ENCODE measurements at regions not wholly inside any gene's neighbourhood (a gene's known extent, or its start where the extent isn't known, plus 50 kb on each side); places are given as distances from the start of the nearest gene placed in this dataset.

GRCh38 chr15:98476559-98476958 is 171.8 kb upstream of the IGF1R start:
- DNase-seq (ENCODE audit: extremely low spot score), result no peak
- ChIA-PET POLR2A (no interaction called here), CTCF (no interaction called here)
- TF ChIP-seq CTCF (IDR thresholded peaks at IDR 0.05; ENCODE audit: control extremely low read depth, extremely low read depth, low read depth, missing control alignments), result no peak

DNA sequence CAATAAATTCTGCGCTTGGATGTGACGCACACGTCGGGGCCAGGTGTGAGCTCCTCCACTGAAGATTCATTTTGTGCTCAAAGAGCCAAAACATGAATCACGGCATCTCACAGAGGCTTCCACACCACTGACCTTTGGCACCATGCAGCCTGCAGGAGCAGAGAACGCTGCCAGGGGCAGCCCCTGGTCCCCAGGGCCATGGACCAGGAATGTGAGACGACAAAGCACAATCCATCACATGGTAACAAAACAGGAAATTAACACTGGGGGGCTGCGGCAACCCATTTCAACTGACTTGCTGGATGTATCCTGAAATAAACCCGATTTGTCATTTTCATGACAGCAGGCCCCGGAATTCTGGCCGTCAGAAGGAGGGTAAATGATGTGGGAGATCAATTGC is 167.5 kb upstream of the IGF1R start:
- ChIA-PET POLR2A (no interaction called here), CTCF (interaction anchor here (1.7 kb wide), 1 partner anchor 38 kb away, joined by 5 read pairs; no protein-coding TSS in a partner anchor)
- TF ChIP-seq CTCF (IDR thresholded peaks at IDR 0.05; ENCODE audit: control extremely low read depth, extremely low read depth, low read depth, missing control alignments), result no peak
- DNase-seq (ENCODE audit: extremely low spot score), result no peak

DNA sequence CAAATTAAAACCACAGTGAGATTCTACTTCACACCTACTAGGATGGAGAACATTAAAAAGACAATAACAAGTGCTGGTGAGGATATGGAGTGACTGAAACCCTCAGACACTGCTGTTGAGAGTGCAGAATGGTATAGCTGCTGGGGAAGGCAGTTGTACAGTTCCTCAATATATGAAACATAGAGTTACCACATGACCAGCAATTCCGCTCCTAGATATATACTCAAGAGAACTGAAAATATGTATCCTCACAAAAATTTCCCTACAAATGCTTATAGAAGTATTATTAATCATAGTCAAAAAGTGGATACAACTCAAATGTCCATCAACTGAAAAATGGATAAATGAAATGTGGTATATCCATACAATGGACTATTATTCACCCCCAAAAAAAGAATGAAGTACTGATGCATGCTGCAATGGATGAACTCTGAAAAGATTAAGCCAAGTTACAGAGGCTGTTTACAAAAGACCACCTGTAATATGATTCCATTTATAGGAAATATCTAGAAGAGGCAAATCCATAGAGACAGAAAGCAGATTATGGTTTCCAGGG is 164.7 kb upstream of the IGF1R start:
- CTCF ChIA-PET, result no interaction called here
- no peak for TF ChIP-seq CTCF (IDR thresholded peaks at IDR 0.05; ENCODE audit: control extremely low read depth, extremely low read depth, low read depth, missing control alignments)
- DNase-seq (ENCODE audit: extremely low spot score), result no peak
- POLR2A ChIA-PET, result no interaction called here

DNA sequence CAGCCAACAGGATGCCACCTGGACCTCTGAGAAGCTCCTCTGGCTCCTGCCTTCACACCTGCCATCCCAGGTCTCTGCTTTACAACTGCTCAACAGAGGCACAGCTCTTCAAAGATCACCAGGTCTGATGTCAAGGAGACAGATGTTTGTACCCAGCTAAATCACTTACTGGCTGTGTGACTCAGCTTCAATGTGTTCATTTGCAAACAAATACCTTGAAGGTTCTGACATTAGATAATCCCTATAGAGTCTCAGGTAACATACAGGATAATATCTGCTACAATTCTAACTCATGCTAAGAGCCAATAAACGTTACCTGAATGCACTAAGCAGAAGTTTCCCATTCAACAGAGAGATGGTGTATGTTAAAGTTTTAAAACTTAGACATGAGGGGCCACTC is 163.4 kb upstream of the IGF1R start:
- ChIA-PET POLR2A (no interaction called here), CTCF (no interaction called here)
- TF ChIP-seq CTCF (IDR thresholded peaks at IDR 0.05; ENCODE audit: control extremely low read depth, extremely low read depth, low read depth, missing control alignments), result no peak
- no peak for DNase-seq (ENCODE audit: extremely low spot score)

- ChIA-PET POLR2A (no interaction called here), CTCF (no interaction called here)
- DNase-seq (ENCODE audit: extremely low spot score), result no peak
- TF ChIP-seq CTCF (IDR thresholded peaks at IDR 0.05; ENCODE audit: control extremely low read depth, extremely low read depth, low read depth, missing control alignments), result no peak
Observed at GRCh38 chr15:98485451-98485850, 162.9 kb upstream of the IGF1R start.

DNA sequence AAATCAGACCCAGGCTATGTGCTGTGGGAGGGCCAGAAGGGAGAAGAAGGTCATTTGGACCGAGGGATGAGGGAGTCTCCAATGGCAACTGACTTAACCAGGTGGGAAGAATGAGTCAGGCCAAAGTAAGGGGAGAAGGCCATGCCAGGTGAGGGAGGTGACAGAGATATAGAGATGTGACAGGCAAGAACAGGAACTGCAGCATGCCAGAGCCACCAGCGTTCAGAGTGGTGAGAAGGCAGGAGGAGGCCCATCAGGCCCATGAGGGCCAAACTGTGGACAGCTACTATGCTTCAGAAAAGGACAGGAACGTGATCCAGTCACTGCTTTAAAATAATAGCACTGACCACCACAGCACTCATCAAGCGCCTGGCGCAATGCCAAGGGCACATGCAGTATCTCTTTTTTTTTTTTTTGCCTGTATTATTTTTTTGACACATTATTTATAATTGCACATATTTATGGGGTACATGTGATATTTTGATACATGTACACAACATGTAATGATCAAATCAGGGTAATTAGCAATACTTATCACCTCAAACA is 154.3 kb upstream of the IGF1R start:
- no peak for DNase-seq (ENCODE audit: extremely low spot score)
- POLR2A ChIA-PET, result no interaction called here
- no peak for TF ChIP-seq CTCF (IDR thresholded peaks at IDR 0.05; ENCODE audit: control extremely low read depth, extremely low read depth, low read depth, missing control alignments)
- CTCF ChIA-PET, result no interaction called here

Measured in GM10248 (cell line).